ENCODE measurements at regions not wholly inside any gene's neighbourhood (a gene's known extent, or its start where the extent isn't known, plus 50 kb on each side); places are given as distances from the start of the nearest gene placed in this dataset.
"Not testable (repeated sequence)": the region's sequence is repeated elsewhere in the genome, so short reads cannot be mapped to it uniquely, and the experiment has no call there.

- in situ Hi-C loops (cut with MboI; ENCODE audit: low sequenced_read_pairs, unreplicated experiment), result no loop called here
- DNase-seq (ENCODE audit: low spot score), result no peak
- TF ChIP-seq CTCF (IDR thresholded peaks at IDR 0.05; ENCODE audit: borderline replicate concordance, control extremely low read depth, extremely low read depth, insufficient read depth, missing control alignments), result no peak
Measured at GRCh38 chr1:121443001-121443540, 258.3 kb downstream of the SRGAP2C start.

- in situ Hi-C loops (cut with MboI; ENCODE audit: low sequenced_read_pairs, unreplicated experiment), result no loop called here
Measured at GRCh38 chr1:121444096-121444495, 259.3 kb downstream of the SRGAP2C start.

GRCh38 chr1:121445679-121446078, 260.9 kb downstream of the SRGAP2C start:
- TF ChIP-seq CTCF (IDR thresholded peaks at IDR 0.05; ENCODE audit: borderline replicate concordance, control extremely low read depth, extremely low read depth, insufficient read depth, missing control alignments), result no peak
- DNase-seq (ENCODE audit: low spot score), result no peak
- in situ Hi-C loops (cut with MboI; ENCODE audit: low sequenced_read_pairs, unreplicated experiment), result no loop called here

More at GRCh38 chr1:121444096-121444495, 259.3 kb downstream of the SRGAP2C start:
- TF ChIP-seq CTCF (IDR thresholded peaks at IDR 0.05; ENCODE audit: borderline replicate concordance, control extremely low read depth, extremely low read depth, insufficient read depth, missing control alignments), result no peak
- DNase-seq (ENCODE audit: low spot score), result no peak

- in situ Hi-C loops (cut with MboI; ENCODE audit: low sequenced_read_pairs, unreplicated experiment); DNase-seq (ENCODE audit: low spot score): not testable (repeated sequence)
Measured at GRCh38 chr1:121447280-121447923, 262.6 kb downstream of the SRGAP2C start.

- DNase-seq (ENCODE audit: low spot score); in situ Hi-C loops (cut with MboI; ENCODE audit: low sequenced_read_pairs, unreplicated experiment): not testable (repeated sequence)
Measured at GRCh38 chr1:121448064-121448463, 263.3 kb downstream of the SRGAP2C start.

GRCh38 chr1:121448851-121449250, 264.1 kb downstream of the SRGAP2C start:
- in situ Hi-C loops (cut with MboI; ENCODE audit: low sequenced_read_pairs, unreplicated experiment), result no loop called here
- DNase-seq (ENCODE audit: low spot score), result no peak

GRCh38 chr1:121452484-121452883, 267.7 kb downstream of the SRGAP2C start:
- no peak for DNase-seq (ENCODE audit: low spot score)
- in situ Hi-C loops (cut with MboI; ENCODE audit: low sequenced_read_pairs, unreplicated experiment), result no loop called here
- TF ChIP-seq CTCF (IDR thresholded peaks at IDR 0.05; ENCODE audit: borderline replicate concordance, control extremely low read depth, extremely low read depth, insufficient read depth, missing control alignments), result no peak

More at GRCh38 chr1:121448851-121449250, 264.1 kb downstream of the SRGAP2C start:
- TF ChIP-seq CTCF (IDR thresholded peaks at IDR 0.05; ENCODE audit: borderline replicate concordance, control extremely low read depth, extremely low read depth, insufficient read depth, missing control alignments), result no peak

Measured in GM13976 (cell line).